C4-2B (cell line): ENCODE measurements at regions not wholly inside any gene's neighbourhood (a gene's known extent, or its start where the extent isn't known, plus 50 kb on each side); places are given as distances from the start of the nearest gene placed in this dataset.

Source experiments
- H3K27ac ChIP-seq: fragments of 450-650 bp; 2 replicates; pipeline ENCODE4 v1.5.1; 2017
- CTCF ChIP-seq: fragments of 450-650 bp; conservative IDR thresholded peaks from 2 replicates; pipeline ENCODE4 v1.5.1; 2017; ENCODE audit warnings: mild to moderate bottlenecking
- ZFX ChIP-seq: fragments of 450-650 bp; IDR thresholded peaks from 2 replicates; pipeline ENCODE4 v1.6.1; 2017

- no peak overlapping the region for H3K27ac ChIP-seq
- TF ChIP-seq ZFX: no peak
- TF ChIP-seq CTCF: no peak
These were observed 389.6 kb upstream of the TENM4 start for GRCh38 chr11:79830446-79830845.

GRCh38 chr11:79829891-79830290 lies 389.1 kb upstream of the TENM4 start:
- no peak overlapping the region for H3K27ac ChIP-seq
- TF ChIP-seq CTCF: no peak
- no peak for TF ChIP-seq ZFX

GRCh38 chr11:79822766-79823165 lies 381.9 kb upstream of the TENM4 start:
- H3K27ac ChIP-seq: no peak overlapping the region
- TF ChIP-seq CTCF (no peak), ZFX (no peak)

GRCh38 chr11:79813551-79813950 lies 372.7 kb upstream of the TENM4 start:
- TF ChIP-seq ZFX (no peak), CTCF (no peak)
- no peak overlapping the region for H3K27ac ChIP-seq

- H3K27ac ChIP-seq: no peak overlapping the region
- no peak for TF ChIP-seq ZFX
- no peak for TF ChIP-seq CTCF
These were observed 368.7 kb upstream of the TENM4 start for GRCh38 chr11:79809487-79809886.

GRCh38 chr11:79807506-79807905 lies 366.7 kb upstream of the TENM4 start:
- TF ChIP-seq ZFX (no peak), CTCF (no peak)
- no peak overlapping the region for H3K27ac ChIP-seq

GRCh38 chr11:79796704-79797103 lies 355.9 kb upstream of the TENM4 start:
- TF ChIP-seq CTCF (no peak), ZFX (no peak)
- no peak overlapping the region for H3K27ac ChIP-seq
